H1 (cell line): ENCODE measurements at regions not wholly inside any gene's neighbourhood (a gene's known extent, or its start where the extent isn't known, plus 50 kb on each side); places are given as distances from the start of the nearest gene placed in this dataset.

ENCODE experiments used
- CTCF ChIA-PET: fragments of 300-600 bp; sonication (Branson Sonifier 250); formaldehyde crosslinking; loops from one replicate; lab custom pipeline; 2021; ENCODE audit not compliant: partially characterized antibody; lab: Charles Lee
- POLR2A ChIA-PET: fragments of 300-600 bp; sonication (Branson Sonifier 250); formaldehyde crosslinking; loops from one replicate; lab custom pipeline; 2021; ENCODE audit warnings: inconsistent platforms; ENCODE audit not compliant: partially characterized antibody; lab: Charles Lee
- DNase-seq, 2 experiments: peaks; one replicate each; pipeline versions ENCODE4 v3.0.0 to v3.0.0-alpha.2; 2010 to 2022; ENCODE audit warnings: low spot score in 2 of 2, low read depth in 1 of 2, mixed read lengths in 1 of 2
- FAIRE-seq: peaks from 2 replicates; lab custom pipeline; 2011; peaks lifted over from hg19 to GRCh38; lab: Jason Lieb, UNC
- H2AFZ ChIP-seq: 2 replicates; pipeline ENCODE4 v1.8.1; 2012; ENCODE audit warnings: low read length, inconsistent platforms
- H2AK5ac ChIP-seq: 2 replicates; pipeline ENCODE4 v1.6.1; 2013; ENCODE audit warnings: low read depth, low read length
- H2BK120ac ChIP-seq: replicated peaks from 2 replicates; pipeline ENCODE3; 2013; ENCODE audit warnings: low read depth, low read length, inconsistent platforms
- H2BK12ac ChIP-seq: 2 replicates; pipeline ENCODE4 v1.6.1; 2013; ENCODE audit warnings: low read depth, low read length
- H2BK15ac ChIP-seq: 2 replicates; pipeline ENCODE4 v1.6.1; 2013; ENCODE audit warnings: low read length
- H2BK20ac ChIP-seq: 2 replicates; pipeline ENCODE4 v1.6.1; 2013; ENCODE audit warnings: low read length
- H2BK5ac ChIP-seq: 2 replicates; pipeline ENCODE4 v1.6.1; 2013; ENCODE audit warnings: low read depth, low read length
- H3K14ac ChIP-seq: 2 replicates; pipeline ENCODE4 v1.6.1; 2013; ENCODE audit warnings: inconsistent platforms; ENCODE audit not compliant: insufficient read length
- H3K18ac ChIP-seq: 2 replicates; pipeline ENCODE4 v1.6.1; 2013; ENCODE audit warnings: low read length; ENCODE audit errors: extremely low read depth
- H3K23ac ChIP-seq: 2 replicates; pipeline ENCODE4 v1.6.1; 2013; ENCODE audit warnings: inconsistent platforms; ENCODE audit not compliant: insufficient read length
- H3K23me2 ChIP-seq: 2 replicates; pipeline ENCODE4 v1.6.1; 2013; ENCODE audit warnings: low read depth, low read length
- H3K27ac ChIP-seq: 2 replicates; pipeline ENCODE4 v1.6.1; 2011; ENCODE audit warnings: low read depth, low read length, inconsistent platforms
- H3K27me3 ChIP-seq, 4 experiments: replicated peaks in 1 of 4; 1 replicate in 1 of 4; 2 replicates in 3 of 4; pipeline versions ENCODE4 v1.6.1 to v1.8.1; 2011 to 2013; ENCODE audit warnings: low read length in 3 of 4, mild to moderate bottlenecking in 3 of 4, inconsistent platforms in 2 of 4, mixed read lengths in 2 of 4, moderate library complexity in 1 of 4; ENCODE audit not compliant: control insufficient read depth in 3 of 4, insufficient read depth in 3 of 4; ENCODE audit errors: extremely low read depth in 1 of 4
- H3K36me3 ChIP-seq, 4 experiments: 2 replicates each; pipeline versions ENCODE4 v1.6.1 to v1.8.1; 2011 to 2013; ENCODE audit warnings: mild to moderate bottlenecking in 4 of 4, low read length in 3 of 4, moderate library complexity in 2 of 4, control low read depth in 1 of 4, inconsistent platforms in 1 of 4; ENCODE audit not compliant: insufficient read depth in 4 of 4, control insufficient read depth in 2 of 4
- H3K4ac ChIP-seq: replicated peaks from 2 replicates; pipeline ENCODE3; 2013; ENCODE audit warnings: low read length, low read depth, mixed read lengths, inconsistent platforms; ENCODE audit not compliant: insufficient read length
- H3K4me1 ChIP-seq, 4 experiments: replicated peaks in 1 of 4; 1 replicate in 1 of 4; 2 replicates in 3 of 4; pipeline versions ENCODE4 v1.6.1 to v1.8.1; 2011 to 2013; ENCODE audit warnings: low read length in 3 of 4, inconsistent platforms in 2 of 4, mixed read lengths in 1 of 4; ENCODE audit not compliant: insufficient read depth in 4 of 4, control insufficient read depth in 3 of 4
- H3K4me2 ChIP-seq, 2 experiments: 2 replicates each; pipeline versions ENCODE4 v1.6.1 to v1.8.1; 2011 to 2013; ENCODE audit warnings: low read depth in 2 of 2, low read length in 2 of 2, control low read depth in 1 of 2, inconsistent platforms in 1 of 2, mild to moderate bottlenecking in 1 of 2; ENCODE audit not compliant: insufficient read depth in 1 of 2
- H3K4me3 ChIP-seq, 4 experiments: fragments of 200-600, 300-600 bp in 1 of 4; sonication (generic), shearing (Covaris generic), sonication (Bioruptor Twin) in 1 of 4; 2 replicates each; pipeline versions ENCODE4 v1.5.1 to v1.8.1; 2011 to 2016; ENCODE audit warnings: low read length in 4 of 4, low read depth in 3 of 4, control low read depth in 2 of 4, inconsistent platforms in 2 of 4, mild to moderate bottlenecking in 2 of 4, mixed read lengths in 1 of 4, moderate library complexity in 1 of 4; ENCODE audit not compliant: insufficient read depth in 2 of 4; ENCODE audit errors: extremely low read depth in 1 of 4
- H3K56ac ChIP-seq: replicated peaks from 2 replicates; pipeline ENCODE3; 2013; ENCODE audit warnings: low read depth, mild to moderate bottlenecking, mixed read lengths, low read length, inconsistent platforms; ENCODE audit not compliant: insufficient read length
- H3K79me1 ChIP-seq: 2 replicates; pipeline ENCODE4 v1.6.1; 2013; ENCODE audit warnings: low read depth, low read length, control low read depth
- H3K79me2 ChIP-seq, 2 experiments: 2 replicates each; pipeline versions ENCODE4 v1.6.1 to v1.8.1; 2012 to 2013; ENCODE audit warnings: low read length in 2 of 2, mild to moderate bottlenecking in 2 of 2, inconsistent platforms in 1 of 2; ENCODE audit not compliant: insufficient read depth in 2 of 2, control insufficient read depth in 1 of 2
- H3K9ac ChIP-seq, 4 experiments: replicated peaks in 1 of 4; 1 replicate in 1 of 4; 2 replicates in 3 of 4; pipeline versions ENCODE4 v1.6.1 to v1.8.1; 2011 to 2013; ENCODE audit warnings: low read depth in 3 of 4, low read length in 3 of 4, control low read depth in 2 of 4, mild to moderate bottlenecking in 2 of 4, moderate library complexity in 2 of 4, inconsistent platforms in 1 of 4; ENCODE audit errors: extremely low read depth in 1 of 4
- H3K9me3 ChIP-seq, 2 experiments: 2 replicates each; pipeline versions ENCODE4 v1.6.1 to v1.8.1; 2012 to 2013; ENCODE audit warnings: mild to moderate bottlenecking in 2 of 2, moderate library complexity in 2 of 2, control low read depth in 1 of 2, inconsistent platforms in 1 of 2, low read depth in 1 of 2, low read length in 1 of 2, mixed read lengths in 1 of 2; ENCODE audit not compliant: insufficient read depth in 2 of 2
- H4K20me1 ChIP-seq, 2 experiments: replicated peaks in 1 of 2; 2 replicates each; pipeline versions ENCODE3 to v1.8.1; 2011 to 2013; ENCODE audit warnings: inconsistent platforms in 2 of 2, low read length in 2 of 2, mild to moderate bottlenecking in 1 of 2; ENCODE audit not compliant: insufficient read depth in 2 of 2, control insufficient read depth in 1 of 2
- H4K5ac ChIP-seq: 2 replicates; pipeline ENCODE4 v1.6.1; 2013; ENCODE audit warnings: low read length, low read depth, mixed read lengths, inconsistent platforms; ENCODE audit not compliant: insufficient read length
- H4K8ac ChIP-seq: 2 replicates; pipeline ENCODE4 v1.8.0; 2013; ENCODE audit warnings: mild to moderate bottlenecking, moderate library complexity, low read length, inconsistent platforms; ENCODE audit not compliant: insufficient read depth; ENCODE audit errors: extremely low read depth
- H4K91ac ChIP-seq: replicated peaks from 2 replicates; pipeline ENCODE3; 2013; ENCODE audit warnings: low read length, mixed read lengths, inconsistent platforms; ENCODE audit not compliant: insufficient read length
- CEBPB ChIP-seq: IDR thresholded peaks from 2 replicates; pipeline ENCODE4 v1.6.1; 2012; ENCODE audit warnings: low read depth, low read length
- CHD2 ChIP-seq: IDR thresholded peaks from 2 replicates; pipeline ENCODE4 v1.6.1; 2012; ENCODE audit warnings: low read length, improper control_type of control experiment
- EZH2 ChIP-seq: fragments of 200-600 bp; sonication (generic); IDR thresholded peaks from 2 replicates; pipeline ENCODE4 v1.7.1; 2012; ENCODE audit warnings: low read depth, mild to moderate bottlenecking, moderate library complexity, low read length, inconsistent platforms; ENCODE audit not compliant: severe bottlenecking
- FOSL1 ChIP-seq: IDR thresholded peaks from 2 replicates; pipeline ENCODE4 v1.6.1; 2011; ENCODE audit warnings: mild to moderate bottlenecking, low read depth, low read length, moderate library complexity; ENCODE audit not compliant: insufficient read depth
- JUN ChIP-seq: IDR thresholded peaks from 2 replicates; pipeline ENCODE4 v1.6.1; 2011; ENCODE audit warnings: low read depth, mild to moderate bottlenecking, improper control_type of control experiment, low read length
- NANOG ChIP-seq: IDR thresholded peaks from 2 replicates; pipeline ENCODE4 v1.6.1; 2011; ENCODE audit warnings: low read length, low read depth, mild to moderate bottlenecking, inconsistent platforms; ENCODE audit not compliant: insufficient read depth, poor library complexity, severe bottlenecking
- RAD21 ChIP-seq, 2 experiments: IDR thresholded peaks in 1 of 2; conservative IDR thresholded peaks in 1 of 2; 2 replicates each; pipeline ENCODE4 v1.6.1; 2011; ENCODE audit warnings: low read depth in 2 of 2, low read length in 2 of 2, improper control_type of control experiment in 1 of 2, inconsistent platforms in 1 of 2, mild to moderate bottlenecking in 1 of 2, moderate library complexity in 1 of 2
- RBBP5 ChIP-seq: IDR thresholded peaks from 2 replicates; pipeline ENCODE4 v1.7.1; 2012; ENCODE audit warnings: low read depth, mild to moderate bottlenecking, inconsistent platforms, low read length, moderate library complexity, borderline replicate concordance
- SIRT6 ChIP-seq: IDR thresholded peaks from one replicate; pipeline ENCODE4 v1.7.1; 2012; ENCODE audit warnings: low read length, inconsistent platforms
- SUZ12 ChIP-seq: fragments of 200-600 bp; sonication (generic); IDR thresholded peaks from 2 replicates; pipeline ENCODE4 v1.6.1; 2012; ENCODE audit warnings: mild to moderate bottlenecking, inconsistent platforms, low read length, moderate library complexity, mixed read lengths
- TCF12 ChIP-seq: IDR thresholded peaks from 2 replicates; pipeline ENCODE4 v1.6.1; 2011; ENCODE audit warnings: low read depth, mild to moderate bottlenecking, low read length
- TEAD4 ChIP-seq: IDR thresholded peaks from 2 replicates; pipeline ENCODE4 v1.6.1; 2012; ENCODE audit warnings: low read depth, low read length, inconsistent platforms, mixed read lengths
- USF2 ChIP-seq: IDR thresholded peaks from 2 replicates; pipeline ENCODE4 v1.6.1; 2011; ENCODE audit warnings: low read length, improper control_type of control experiment
- WGBS, 2 experiments: shearing (Covaris generic) in 1 of 2; methylation state at CpG; one replicate each; pipeline versions ENCODE4 v1.1.6 to v1.1.7; 2013 to 2015; ENCODE audit warnings: low lambda C conversion rate in 2 of 2, mixed read lengths in 2 of 2, inconsistent platforms in 1 of 2, low coverage in 1 of 2, missing lambda C conversion rate in 1 of 2; ENCODE audit not compliant: insufficient replicate concordance in 2 of 2, insufficient coverage in 1 of 2, insufficient read length in 1 of 2; ENCODE audit errors: extremely low coverage in 1 of 2, missing lambda C conversion rate in 1 of 2; 5-methylcytosine and 5-hydroxymethylcytosine counted together

GRCh38 chr3:137264843-137265330 is 307.1 kb downstream of the IL20RB start:
- no peak overlapping the region for H4K91ac ChIP-seq
- H4K5ac ChIP-seq = no peak overlapping the region
- H2BK20ac ChIP-seq = no peak overlapping the region
- no peak overlapping the region for H3K56ac ChIP-seq
- DNase-seq = no peak
- no peak overlapping the region for H3K4me2 ChIP-seq
- no peak for FAIRE-seq
- H3K18ac ChIP-seq = no peak overlapping the region
- H2BK5ac ChIP-seq = no peak overlapping the region
- H2BK15ac ChIP-seq = no peak overlapping the region
- H3K9ac ChIP-seq = no peak overlapping the region
- H2AFZ ChIP-seq = no peak overlapping the region
- no peaks in the 10 kb centered on the region for H3K9me3 ChIP-seq
- no peak overlapping the region for H2AK5ac ChIP-seq
- WGBS, 2 experiments = 88% methylated on average over 3 of the region's 3 CpGs; no CpG with 5 or more reads in 1 of the 2 experiments
- no peak overlapping the region for H3K14ac ChIP-seq
- H3K23ac ChIP-seq = no peak overlapping the region
- H3K23me2 ChIP-seq = no peaks in the 10 kb centered on the region
- H4K8ac ChIP-seq = no peak overlapping the region
- CTCF ChIA-PET = interaction anchor here (1.0 to 1.4 kb wide), 2 partner anchors 30 to 44 kb away, joined by 3 to 4 read pairs; no protein-coding TSS in a partner anchor
- H3K4ac ChIP-seq = no peak overlapping the region
- H3K27me3 ChIP-seq = no peaks in the 10 kb centered on the region
- no peak overlapping the region for H3K27ac ChIP-seq
- H2BK12ac ChIP-seq = no peak overlapping the region
- no peak overlapping the region for H2BK120ac ChIP-seq
- no peaks in the 10 kb centered on the region for H3K79me1 ChIP-seq
- H3K4me1 ChIP-seq = peaks cover 0 to 5% (median 4%) of the 10 kb centered on the region in 4 experiments; a peak in 5 of 7 replicates
- no peak overlapping the region for H3K4me3 ChIP-seq
- H4K20me1 ChIP-seq = no peaks in the 10 kb centered on the region
- no peaks in the 10 kb centered on the region for H3K79me2 ChIP-seq
- POLR2A ChIA-PET = interaction anchor here (0.6 kb wide), 1 partner anchor 377 kb away, joined by 3 read pairs; no protein-coding TSS in a partner anchor
- H3K36me3 ChIP-seq = no peaks in the 10 kb centered on the region
- TF ChIP-seq FOSL1 (no peak), NANOG (no peak), SUZ12 (no peak), SIRT6 (no peak), JUN (no peak), EZH2 (no peak), TCF12 (no peak), CEBPB (no peak), RAD21 (IDR thresholded peaks at IDR 0.05 in 1 of 2, conservative IDR thresholded peaks at IDR 0.05 in 1 of 2; ENCODE audit: low read depth in 2 of 2, low read length in 2 of 2) (no peak), RBBP5 (no peak), USF2 (no peak), TEAD4 (no peak), CHD2 (no peak)
